ENCODE measurements at regions not wholly inside any gene's neighbourhood (a gene's known extent, or its start where the extent isn't known, plus 50 kb on each side); places are given as distances from the start of the nearest gene placed in this dataset.

DNA sequence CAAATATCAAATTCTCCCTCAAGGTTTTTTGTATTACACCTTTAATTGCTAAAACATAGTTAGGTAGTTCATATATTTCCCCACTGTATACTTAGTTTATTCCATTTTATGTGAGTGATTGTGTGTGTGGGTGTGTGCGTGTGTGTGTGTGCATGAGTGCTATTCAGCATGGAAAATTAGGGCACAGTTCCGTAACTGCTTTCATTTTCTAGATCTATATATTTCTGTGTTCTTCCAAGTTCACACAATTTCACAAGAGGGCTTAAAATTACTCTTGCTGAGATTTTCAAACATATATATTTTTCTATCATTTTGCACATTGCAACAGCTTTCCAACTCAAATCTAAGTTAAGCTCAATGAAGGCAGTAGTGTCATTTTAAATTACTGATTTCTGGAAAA lies 782.9 kb upstream of the SOX9 start:
- intact Hi-C loops (cut with DNase I): no loop called here
- no peaks in the 10 kb centered on the region for H3K9me3 ChIP-seq
- no peak overlapping the region for H3K27ac ChIP-seq
- ATAC-seq: no peak
- no peak overlapping the region for H3K4me3 ChIP-seq
- no peak for TF ChIP-seq CTCF (IDR thresholded peaks at IDR 0.05)
- H3K36me3 ChIP-seq: no peaks in the 10 kb centered on the region
- no peak for DNase-seq
- WGBS (ENCODE audit: insufficient coverage, low coverage, low lambda C conversion rate, missing lambda C conversion rate): 66% methylated on average over 2 of the region's 2 CpGs
- H3K4me1 ChIP-seq: no peaks in the 10 kb centered on the region
- H3K27me3 ChIP-seq: no peaks in the 10 kb centered on the region

GRCh38 chr17:71338396-71338795 lies 782.4 kb upstream of the SOX9 start:
- Histone ChIP-seq H3K4me1 (no peaks in the 10 kb centered on the region), H3K36me3 (no peaks in the 10 kb centered on the region), H3K9me3 (no peaks in the 10 kb centered on the region), H3K4me3 (no peak overlapping the region), H3K27ac (no peak overlapping the region), H3K27me3 (no peaks in the 10 kb centered on the region)
- ATAC-seq (no peak), DNase-seq (no peak)
- TF ChIP-seq CTCF (IDR thresholded peaks at IDR 0.05): no peak
- TF ChIP-seq POLR2A (IDR thresholded peaks at IDR 0.05): no peak
- WGBS (ENCODE audit: insufficient coverage, low coverage, low lambda C conversion rate, missing lambda C conversion rate): 34% methylated on average over 5 of the region's 5 CpGs
- intact Hi-C loops (cut with DNase I): no loop called here

- H3K36me3 ChIP-seq: no peaks in the 10 kb centered on the region
Measured at GRCh38 chr17:71339206-71339605, 781.6 kb upstream of the SOX9 start.

GRCh38 chr17:71342737-71343136 lies 778.1 kb upstream of the SOX9 start:
- WGBS (ENCODE audit: insufficient coverage, low coverage, low lambda C conversion rate, missing lambda C conversion rate): no CpG with 5 or more reads among the region's 1 CpG
- Histone ChIP-seq H3K27ac (no peak overlapping the region), H3K9me3 (no peaks in the 10 kb centered on the region)

More at GRCh38 chr17:71339206-71339605, 781.6 kb upstream of the SOX9 start:
- no peak overlapping the region for H3K4me3 ChIP-seq
- DNase-seq (no peak), ATAC-seq (no peak)
- H3K9me3 ChIP-seq: no peaks in the 10 kb centered on the region
- intact Hi-C loops (cut with DNase I): no loop called here
- H3K27ac ChIP-seq: no peak overlapping the region
- H3K27me3 ChIP-seq: no peaks in the 10 kb centered on the region
- WGBS (ENCODE audit: insufficient coverage, low coverage, low lambda C conversion rate, missing lambda C conversion rate): 57% methylated on average over 1 of the region's 1 CpG
- TF ChIP-seq POLR2A (IDR thresholded peaks at IDR 0.05) (no peak), CTCF (IDR thresholded peaks at IDR 0.05) (no peak)
- no peaks in the 10 kb centered on the region for H3K4me1 ChIP-seq

More at GRCh38 chr17:71342737-71343136, 778.1 kb upstream of the SOX9 start:
- no peaks in the 10 kb centered on the region for H3K4me1 ChIP-seq
- ATAC-seq: no peak
- no peaks in the 10 kb centered on the region for H3K36me3 ChIP-seq
- DNase-seq: no peak
- intact Hi-C loops (cut with DNase I): no loop called here
- no peak overlapping the region for H3K4me3 ChIP-seq
- no peak for TF ChIP-seq CTCF (IDR thresholded peaks at IDR 0.05)
- no peak for TF ChIP-seq POLR2A (IDR thresholded peaks at IDR 0.05)
- no peaks in the 10 kb centered on the region for H3K27me3 ChIP-seq
